ENCODE measurements at regions not wholly inside any gene's neighbourhood (a gene's known extent, or its start where the extent isn't known, plus 50 kb on each side); places are given as distances from the start of the nearest gene placed in this dataset.

DNA sequence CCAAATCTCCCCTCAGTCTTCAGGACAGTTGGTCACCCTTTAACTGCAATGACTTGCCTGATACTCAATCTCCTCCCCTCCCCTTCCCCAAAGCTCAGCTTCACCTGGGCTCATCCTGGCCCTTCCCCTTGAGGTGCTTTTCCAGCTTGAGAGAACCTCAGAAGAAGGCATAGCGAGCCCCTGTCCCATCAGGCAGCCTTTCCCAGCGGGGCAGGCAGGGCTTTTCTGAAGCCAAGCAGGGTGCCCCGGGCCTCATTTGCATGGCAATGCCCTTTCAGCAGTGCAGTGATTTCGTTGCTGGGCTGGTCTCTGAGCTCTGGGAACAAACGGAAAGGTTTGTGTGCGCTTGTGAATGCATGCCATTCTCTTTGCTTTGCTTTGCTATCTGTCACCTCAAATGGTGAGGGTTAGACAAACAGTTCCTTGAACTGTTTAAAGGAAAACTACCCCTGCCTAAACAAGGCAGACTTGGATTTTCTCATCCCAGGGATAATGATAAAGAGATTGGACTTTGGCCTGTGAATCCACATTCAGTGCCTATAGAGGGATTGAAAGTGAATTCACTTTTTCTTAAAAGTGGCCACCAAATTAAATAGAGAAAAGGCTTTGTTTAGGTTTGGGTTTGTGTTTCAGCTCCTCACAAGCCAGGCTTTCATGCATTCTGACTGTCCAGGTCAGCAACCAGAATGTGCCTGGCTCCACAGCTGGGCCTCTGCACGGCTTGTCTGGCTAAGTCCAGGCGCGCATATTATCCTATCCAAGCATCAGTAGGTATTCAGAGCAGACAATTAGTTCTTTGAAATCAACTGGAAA lies 165.3 kb downstream of the ZNF608 start:
- no peaks in the 10 kb centered on the region for H3K27me3 ChIP-seq (ENCODE audit: insufficient read depth, low read length)
- H3K4me3 ChIP-seq (ENCODE audit: low read length): no peak overlapping the region
- H3K4me1 ChIP-seq (ENCODE audit: insufficient read depth, low read length): peaks cover 13% of the 10 kb centered on the region
- H3K9me3 ChIP-seq (ENCODE audit: low read depth, low read length): no peaks in the 10 kb centered on the region

DNA sequence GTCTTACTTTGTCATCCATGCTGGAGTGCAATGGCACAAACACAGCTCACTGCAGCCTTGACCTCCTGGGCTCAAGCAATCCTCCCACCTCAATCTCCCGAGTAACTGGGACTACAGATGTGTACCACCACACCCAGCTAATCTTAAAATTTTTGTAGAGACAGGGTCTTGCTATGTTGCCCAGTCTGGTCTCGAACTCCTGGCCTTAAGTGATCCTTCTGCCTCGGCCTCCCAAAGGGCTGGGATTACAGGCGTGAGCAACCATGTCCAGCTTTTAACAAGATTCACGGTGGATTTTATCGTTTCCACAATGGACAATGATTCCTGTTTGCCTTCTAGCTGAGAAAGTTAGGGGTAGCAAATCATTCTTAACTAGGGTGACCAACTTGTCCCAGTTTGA lies 165.9 kb downstream of the ZNF608 start:
- H3K27me3 ChIP-seq (ENCODE audit: insufficient read depth, low read length): no peaks in the 10 kb centered on the region
- no peak overlapping the region for H3K4me3 ChIP-seq (ENCODE audit: low read length)
- peaks cover 13% of the 10 kb centered on the region for H3K4me1 ChIP-seq (ENCODE audit: insufficient read depth, low read length)
- no peaks in the 10 kb centered on the region for H3K9me3 ChIP-seq (ENCODE audit: low read depth, low read length)

DNA sequence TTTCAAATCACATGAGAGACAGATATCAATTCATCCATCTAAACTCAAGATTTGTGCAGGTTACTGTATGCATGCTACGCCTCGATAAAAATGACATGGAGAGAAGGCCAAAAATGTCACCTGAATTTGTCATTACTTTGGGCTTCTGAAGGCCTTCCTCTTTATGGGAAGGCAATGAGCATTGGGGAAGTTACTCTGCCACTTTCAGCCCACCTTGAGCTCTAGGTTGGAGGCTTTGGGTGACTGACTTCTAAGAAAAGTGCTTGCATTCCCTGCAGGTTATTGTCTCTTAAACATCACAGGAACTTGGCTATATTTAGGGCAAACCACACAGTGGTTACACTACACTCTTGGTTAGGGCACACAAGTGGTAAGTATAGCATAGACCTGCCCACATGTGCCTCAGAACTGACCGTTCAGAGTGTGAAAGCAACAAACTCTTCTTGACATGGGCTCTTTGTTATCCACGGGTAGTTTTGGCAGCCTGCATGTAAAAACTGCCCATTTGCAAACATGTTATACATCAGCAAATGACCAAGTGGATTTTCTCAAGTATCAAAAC lies 169.5 kb downstream of the ZNF608 start:
- Histone ChIP-seq H3K4me1 (ENCODE audit: insufficient read depth, low read length) (no peaks in the 10 kb centered on the region), H3K27me3 (ENCODE audit: insufficient read depth, low read length) (no peaks in the 10 kb centered on the region), H3K9me3 (ENCODE audit: low read depth, low read length) (no peaks in the 10 kb centered on the region), H3K4me3 (ENCODE audit: low read length) (no peak overlapping the region)

DNA sequence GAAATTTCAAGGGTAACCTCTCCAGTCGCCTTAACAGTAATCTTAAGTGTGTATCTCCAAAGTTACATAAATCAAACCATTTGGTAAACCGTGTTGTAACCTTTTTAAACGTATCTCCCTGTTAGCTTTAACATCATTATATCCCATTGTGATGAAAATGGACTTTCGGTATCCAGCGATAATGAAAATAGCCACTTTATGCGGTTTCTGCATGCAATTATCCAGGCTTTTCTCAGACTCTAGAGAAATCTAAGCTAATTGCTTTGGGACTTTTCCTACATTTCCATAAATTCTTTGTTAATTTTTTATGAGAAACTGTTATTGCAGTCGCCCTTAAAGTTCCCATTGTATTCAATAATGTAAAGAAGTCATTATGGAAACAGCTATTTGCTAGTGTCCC lies 170.7 kb downstream of the ZNF608 start:
- Histone ChIP-seq H3K9me3 (ENCODE audit: low read depth, low read length) (no peaks in the 10 kb centered on the region), H3K27me3 (ENCODE audit: insufficient read depth, low read length) (no peaks in the 10 kb centered on the region), H3K4me3 (ENCODE audit: low read length) (no peak overlapping the region), H3K4me1 (ENCODE audit: insufficient read depth, low read length) (no peaks in the 10 kb centered on the region)

DNA sequence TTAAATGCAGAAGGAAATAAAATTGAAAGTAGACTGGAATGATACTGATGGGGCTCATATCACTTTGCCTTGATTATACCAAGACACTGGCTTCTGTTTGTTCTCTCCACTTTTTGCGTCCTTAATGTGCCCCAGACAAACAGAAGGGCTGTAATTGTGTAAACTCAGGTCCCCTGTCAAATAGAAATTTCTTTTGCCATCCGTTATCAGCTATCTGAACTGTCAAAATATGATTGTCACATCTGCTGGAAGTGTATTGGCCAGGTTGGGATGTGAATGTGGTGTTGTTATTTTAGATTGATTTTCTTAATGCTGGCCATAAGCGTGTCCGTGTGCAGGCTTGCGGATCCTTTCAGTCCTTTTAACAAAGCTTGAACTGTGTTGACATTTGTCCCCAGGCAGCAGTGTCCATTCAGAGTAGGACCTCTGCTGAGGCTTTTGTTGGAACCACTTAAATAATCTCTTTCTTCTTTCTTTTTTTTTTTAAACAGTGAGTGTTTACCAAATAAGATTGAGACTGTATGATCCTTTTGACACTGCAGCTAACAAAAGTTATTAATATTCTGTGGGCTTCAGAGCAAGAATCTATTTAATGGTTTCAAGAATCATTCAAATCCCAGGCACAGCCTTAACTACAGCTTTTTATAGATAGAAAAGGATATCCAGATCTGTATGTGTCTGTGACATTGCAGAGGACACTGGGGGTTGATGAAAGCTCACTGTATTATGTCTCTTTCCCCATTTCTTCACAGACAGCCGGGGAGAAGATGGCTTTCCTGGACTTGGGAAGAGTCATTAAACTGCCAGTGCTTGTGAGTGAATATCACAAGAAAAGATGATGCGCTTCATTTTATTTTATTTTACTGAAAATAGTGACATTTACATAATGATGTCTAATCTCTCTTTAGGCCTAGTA lies 171.7 kb downstream of the ZNF608 start:
- Histone ChIP-seq H3K27me3 (ENCODE audit: insufficient read depth, low read length) (no peaks in the 10 kb centered on the region), H3K9me3 (ENCODE audit: low read depth, low read length) (no peaks in the 10 kb centered on the region), H3K4me1 (ENCODE audit: insufficient read depth, low read length) (no peaks in the 10 kb centered on the region), H3K4me3 (ENCODE audit: low read length) (no peak overlapping the region)

DNA sequence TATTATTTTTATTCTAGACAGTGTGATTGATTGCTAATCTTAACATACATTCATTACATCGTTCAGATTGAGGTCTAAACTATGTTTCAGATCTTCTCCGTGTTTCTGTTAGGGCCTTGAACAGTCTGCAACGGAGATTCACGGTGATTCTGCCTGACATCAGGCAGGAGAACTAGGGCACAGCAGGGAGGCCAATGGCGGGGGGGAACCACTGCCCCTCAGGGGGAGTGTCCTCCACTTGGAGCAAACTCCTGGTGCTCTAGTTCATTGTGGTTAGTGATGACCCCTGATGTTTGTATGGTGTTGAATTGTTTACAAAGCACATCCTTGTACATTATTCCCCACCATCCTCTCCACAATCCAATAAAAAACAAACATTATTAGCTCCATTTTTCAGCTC lies 173.5 kb downstream of the ZNF608 start:
- no peaks in the 10 kb centered on the region for H3K4me1 ChIP-seq (ENCODE audit: insufficient read depth, low read length)
- no peaks in the 10 kb centered on the region for H3K27me3 ChIP-seq (ENCODE audit: insufficient read depth, low read length)
- no peaks in the 10 kb centered on the region for H3K9me3 ChIP-seq (ENCODE audit: low read depth, low read length)
- no peak overlapping the region for H3K4me3 ChIP-seq (ENCODE audit: low read length)

DNA sequence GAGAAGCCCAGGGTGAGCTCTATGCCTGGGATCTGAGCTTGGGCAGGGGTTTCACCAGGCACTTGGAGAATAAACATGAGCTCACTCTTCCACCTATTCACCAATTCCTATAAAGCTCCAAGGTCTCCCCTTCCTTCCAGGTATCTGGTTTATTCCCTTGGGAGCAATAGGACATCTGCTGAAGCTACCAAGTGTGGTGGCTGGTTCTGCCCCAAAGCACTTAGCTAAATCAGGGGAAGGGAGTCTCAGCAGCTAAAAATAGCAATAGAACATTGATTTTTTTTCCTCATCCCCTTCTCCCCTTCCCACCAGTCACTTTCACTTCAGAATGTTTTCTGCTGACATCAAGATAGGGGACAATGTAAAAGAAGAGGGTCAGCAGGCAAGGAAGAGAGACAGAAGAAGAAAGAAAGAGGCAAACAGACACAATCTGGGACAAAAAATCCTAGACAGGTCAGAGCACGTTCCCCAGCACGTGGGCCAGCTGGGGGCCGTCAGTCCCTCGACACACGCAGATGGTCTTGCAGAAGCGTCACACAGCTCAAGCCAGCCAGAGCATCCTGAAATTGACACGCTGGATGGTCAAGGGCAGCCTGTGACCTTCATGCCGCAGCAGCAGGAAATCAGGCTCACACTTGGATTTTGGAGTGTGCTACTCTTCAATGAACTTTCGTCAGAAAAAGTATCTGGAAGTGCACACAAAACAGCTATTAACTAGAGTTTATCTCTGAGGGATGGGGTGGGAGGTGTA lies 176.0 kb downstream of the ZNF608 start:
- H3K4me3 ChIP-seq (ENCODE audit: low read length): no peak overlapping the region
- no peaks in the 10 kb centered on the region for H3K9me3 ChIP-seq (ENCODE audit: low read depth, low read length)
- H3K4me1 ChIP-seq (ENCODE audit: insufficient read depth, low read length): no peaks in the 10 kb centered on the region
- no peaks in the 10 kb centered on the region for H3K27me3 ChIP-seq (ENCODE audit: insufficient read depth, low read length)

DNA sequence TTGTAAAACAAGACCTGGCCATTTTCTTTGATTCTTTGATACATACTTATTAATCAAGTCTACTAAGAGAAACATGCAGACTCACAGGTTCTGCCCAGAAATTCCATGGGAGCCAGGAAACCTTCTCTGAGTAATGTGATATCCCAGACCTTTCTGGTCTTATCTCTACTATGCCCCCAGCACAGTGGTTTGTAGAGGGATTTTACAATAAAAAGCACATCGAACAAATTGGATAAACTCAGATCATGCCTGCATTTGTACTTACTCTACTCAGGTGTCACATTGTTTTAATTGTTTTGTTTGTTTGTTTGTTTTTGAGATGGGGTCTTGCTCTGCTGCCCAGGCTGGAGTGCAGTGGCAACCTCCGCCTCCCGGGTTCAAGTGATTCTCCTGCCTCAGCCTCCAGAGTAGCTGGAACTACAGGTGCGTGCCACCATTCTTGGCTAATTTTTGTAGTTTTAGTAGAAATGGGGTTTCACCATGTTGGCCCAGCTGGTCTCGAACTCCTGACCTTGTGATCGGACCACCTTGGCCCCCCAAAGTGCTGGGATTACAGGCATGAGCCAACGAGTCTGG lies 179.5 kb downstream of the ZNF608 start:
- no peak overlapping the region for H3K4me3 ChIP-seq (ENCODE audit: low read length)
- H3K4me1 ChIP-seq (ENCODE audit: insufficient read depth, low read length): no peaks in the 10 kb centered on the region
- H3K27me3 ChIP-seq (ENCODE audit: insufficient read depth, low read length): no peaks in the 10 kb centered on the region
- H3K9me3 ChIP-seq (ENCODE audit: low read depth, low read length): no peaks in the 10 kb centered on the region

DNA sequence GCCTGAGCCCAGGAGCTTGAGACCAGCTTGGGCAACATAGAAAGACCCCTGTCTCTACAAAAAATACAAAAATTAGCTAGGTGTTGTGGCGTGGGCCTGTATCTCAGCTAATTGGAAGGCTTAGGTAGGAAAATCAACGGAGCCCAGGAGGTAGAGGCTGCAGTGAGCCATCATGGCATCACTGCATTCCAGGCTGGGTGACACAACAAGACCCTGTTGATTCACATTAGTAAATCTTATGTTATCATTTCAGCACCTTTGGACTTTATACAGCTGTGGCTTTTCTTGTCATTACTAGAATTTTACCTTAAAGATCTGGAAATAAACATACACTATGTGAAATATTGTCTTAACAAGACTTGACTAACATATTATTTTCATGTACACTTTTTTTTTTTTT lies 185.0 kb downstream of the ZNF608 start:
- Histone ChIP-seq H3K4me1 (ENCODE audit: insufficient read depth, low read length) (no peaks in the 10 kb centered on the region), H3K27me3 (ENCODE audit: insufficient read depth, low read length) (no peaks in the 10 kb centered on the region), H3K9me3 (ENCODE audit: low read depth, low read length) (no peaks in the 10 kb centered on the region), H3K4me3 (ENCODE audit: low read length) (no peak overlapping the region)

DNA sequence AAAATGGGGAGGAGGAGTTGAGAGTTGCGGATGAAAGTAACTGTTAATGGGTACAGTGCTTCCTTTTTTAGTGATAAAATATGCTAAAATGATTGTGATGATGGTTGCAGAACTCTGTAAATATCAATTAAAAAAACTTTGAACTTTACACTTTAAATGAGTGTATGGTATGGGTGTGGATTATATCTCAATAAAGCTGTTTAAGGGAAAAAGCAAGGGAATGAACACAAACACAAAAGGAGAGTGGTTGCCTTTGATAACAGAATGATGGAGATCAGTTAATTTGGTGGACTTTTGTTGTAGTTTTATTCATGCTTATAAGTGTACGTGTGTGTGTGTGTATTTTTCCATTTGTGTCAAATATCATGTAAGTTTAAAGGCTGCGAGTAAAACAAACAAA lies 186.1 kb downstream of the ZNF608 start:
- no peaks in the 10 kb centered on the region for H3K9me3 ChIP-seq (ENCODE audit: low read depth, low read length)
- H3K4me1 ChIP-seq (ENCODE audit: insufficient read depth, low read length): no peaks in the 10 kb centered on the region

DNA sequence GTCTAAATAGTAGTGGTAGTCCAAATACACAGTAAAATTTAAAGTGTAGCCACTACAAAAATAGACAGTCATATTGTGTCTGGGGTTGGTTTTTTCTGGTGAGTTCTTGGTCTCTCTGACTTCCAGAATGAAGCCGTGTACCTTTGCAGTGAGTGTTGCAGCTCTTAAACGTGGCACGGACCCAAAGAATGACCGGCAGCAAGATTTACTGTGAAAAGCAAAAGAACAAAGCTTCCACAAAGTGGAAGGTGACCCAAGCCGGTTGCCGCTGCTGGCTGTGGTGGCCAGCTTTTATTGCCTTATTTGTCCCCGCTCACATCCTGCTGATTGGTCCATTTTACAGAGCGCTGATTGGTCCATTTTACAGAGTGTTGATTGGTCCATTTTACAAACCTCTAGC lies 188.7 kb downstream of the ZNF608 start:
- H3K4me1 ChIP-seq (ENCODE audit: insufficient read depth, low read length): no peaks in the 10 kb centered on the region
- H3K9me3 ChIP-seq (ENCODE audit: low read depth, low read length): no peaks in the 10 kb centered on the region
- peaks cover 3% of the 10 kb centered on the region for H3K27me3 ChIP-seq (ENCODE audit: insufficient read depth, low read length)
- H3K4me3 ChIP-seq (ENCODE audit: low read length): no peak overlapping the region

More for the DNA sequence above, 186.1 kb downstream of the ZNF608 start:
- H3K27me3 ChIP-seq (ENCODE audit: insufficient read depth, low read length): no peaks in the 10 kb centered on the region
- H3K4me3 ChIP-seq (ENCODE audit: low read length): no peak overlapping the region

DNA sequence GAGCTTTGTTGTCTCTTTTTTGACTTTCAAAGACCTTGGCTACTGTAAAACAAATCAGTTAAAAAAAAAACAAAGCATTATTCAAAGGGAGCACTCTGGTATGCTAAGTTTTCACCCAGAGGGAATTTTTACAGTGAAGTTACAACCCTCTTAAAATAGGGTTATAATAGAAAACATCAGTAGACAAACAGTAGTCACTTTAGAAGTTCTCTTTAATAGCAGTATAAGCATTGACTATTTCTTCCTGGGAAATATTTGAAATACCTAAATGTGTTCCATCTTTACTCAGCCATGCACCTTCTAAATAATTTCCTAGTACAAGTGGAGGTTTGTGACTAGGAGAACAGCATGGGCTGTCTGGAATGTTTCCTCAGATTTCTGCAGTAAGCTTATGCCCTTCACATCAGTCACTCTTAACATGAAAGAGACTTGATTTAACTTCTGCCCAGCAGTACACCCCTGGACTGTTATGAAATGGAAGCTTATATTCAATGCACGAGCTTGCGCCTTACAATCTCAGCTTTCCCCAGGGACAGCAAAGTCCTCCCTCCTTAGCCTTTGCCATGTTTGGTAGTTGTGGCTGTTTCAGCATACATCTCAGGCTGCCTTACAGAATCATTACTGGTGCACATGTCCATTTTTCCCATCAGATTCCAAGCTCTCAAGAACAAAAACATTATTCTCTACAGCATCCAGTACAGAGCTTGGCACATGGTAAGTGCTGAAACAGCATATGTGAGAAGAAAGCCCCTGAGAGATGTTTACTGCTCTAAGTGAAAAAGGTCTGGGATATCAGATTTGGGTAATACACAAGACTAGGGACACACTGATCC lies 191.5 kb downstream of the ZNF608 start:
- Histone ChIP-seq H3K4me1 (ENCODE audit: insufficient read depth, low read length) (no peaks in the 10 kb centered on the region), H3K9me3 (ENCODE audit: low read depth, low read length) (no peaks in the 10 kb centered on the region), H3K27me3 (ENCODE audit: insufficient read depth, low read length) (peaks cover 3% of the 10 kb centered on the region), H3K4me3 (ENCODE audit: low read length) (no peak overlapping the region)

DNA sequence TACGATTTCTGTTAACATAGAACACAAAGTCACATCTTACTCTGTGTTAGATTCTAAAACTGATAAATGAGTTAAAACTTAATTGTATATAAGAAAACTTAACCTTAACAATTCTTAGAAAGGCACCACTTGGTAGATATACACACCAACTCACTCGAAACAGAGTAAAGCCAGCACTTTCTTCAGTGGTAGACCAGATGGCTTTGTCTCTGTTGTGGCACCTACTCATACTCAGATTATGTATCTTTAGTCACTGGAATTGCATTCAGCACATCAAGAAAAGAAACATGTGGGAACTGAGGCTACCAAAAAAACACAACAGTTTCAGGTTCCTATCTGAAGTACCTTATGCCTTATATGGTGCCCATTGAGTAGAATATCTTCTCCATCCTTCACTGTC lies 192.5 kb downstream of the ZNF608 start:
- H3K9me3 ChIP-seq (ENCODE audit: low read depth, low read length): no peaks in the 10 kb centered on the region
- peaks cover 3% of the 10 kb centered on the region for H3K27me3 ChIP-seq (ENCODE audit: insufficient read depth, low read length)
- H3K4me3 ChIP-seq (ENCODE audit: low read length): no peak overlapping the region
- H3K4me1 ChIP-seq (ENCODE audit: insufficient read depth, low read length): no peaks in the 10 kb centered on the region

DNA sequence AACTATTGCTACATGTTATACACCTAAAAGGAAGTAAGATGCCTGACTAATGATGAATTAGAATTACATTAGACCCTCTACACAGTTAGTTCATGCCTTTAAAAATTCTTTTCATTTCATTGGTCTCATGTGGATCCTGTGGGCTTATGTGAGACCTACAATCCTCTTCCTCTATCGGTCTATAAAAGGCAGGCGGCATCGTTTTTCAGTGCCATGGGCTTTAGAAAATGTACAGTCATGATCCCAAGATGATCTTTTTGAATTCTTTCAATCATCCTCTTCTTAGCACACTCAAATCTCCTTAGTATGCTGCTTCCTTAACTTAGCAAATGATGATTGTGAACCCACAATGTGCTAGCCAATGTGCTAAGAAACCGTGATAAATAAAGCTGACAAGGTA lies 193.9 kb downstream of the ZNF608 start:
- Histone ChIP-seq H3K4me3 (ENCODE audit: low read length) (no peak overlapping the region), H3K9me3 (ENCODE audit: low read depth, low read length) (no peaks in the 10 kb centered on the region), H3K4me1 (ENCODE audit: insufficient read depth, low read length) (no peaks in the 10 kb centered on the region), H3K27me3 (ENCODE audit: insufficient read depth, low read length) (peaks cover 3% of the 10 kb centered on the region)

Measured in mononuclear cell (primary cell).